ENCODE measurements at regions not wholly inside any gene's neighbourhood (a gene's known extent, or its start where the extent isn't known, plus 50 kb on each side); places are given as distances from the start of the nearest gene placed in this dataset.

- DNase-seq (ENCODE audit: low read depth in 2 of 2) = no peak
Measured at GRCh38 chr4:100130964-100131363, 59.3 kb downstream of the DDIT4L start.

GRCh38 chr4:100130491-100130890 is 59.8 kb downstream of the DDIT4L start:
- DNase-seq (ENCODE audit: low read depth in 2 of 2) = no peak

- DNase-seq (ENCODE audit: low read depth in 2 of 2) = no peak
Measured at GRCh38 chr4:100129774-100130173, 60.5 kb downstream of the DDIT4L start.

- no peak for DNase-seq (ENCODE audit: low read depth in 2 of 2)
Measured at GRCh38 chr4:100128338-100128737, 61.9 kb downstream of the DDIT4L start.

- no peak for DNase-seq (ENCODE audit: low read depth in 2 of 2)
Measured at GRCh38 chr4:100124715-100125114, 65.6 kb downstream of the DDIT4L start.

GRCh38 chr4:100118181-100118580 is 72.1 kb downstream of the DDIT4L start:
- DNase-seq (ENCODE audit: low read depth in 2 of 2) = no peak

GRCh38 chr4:100117750-100118149 is 72.5 kb downstream of the DDIT4L start:
- no peak for DNase-seq (ENCODE audit: low read depth in 2 of 2)

GRCh38 chr4:100114909-100115308 is 75.4 kb downstream of the DDIT4L start:
- no peak for DNase-seq (ENCODE audit: low read depth in 2 of 2)

GRCh38 chr4:100113732-100114131 is 76.5 kb downstream of the DDIT4L start:
- no peak for DNase-seq (ENCODE audit: low read depth in 2 of 2)

- DNase-seq (ENCODE audit: low read depth in 2 of 2) = no peak
Measured at GRCh38 chr4:100113096-100113495, 77.2 kb downstream of the DDIT4L start.

- no peak for DNase-seq (ENCODE audit: low read depth in 2 of 2)
Measured at GRCh38 chr4:100109921-100110320, 80.3 kb downstream of the DDIT4L start.

- no peak for DNase-seq (ENCODE audit: low read depth in 2 of 2)
Measured at GRCh38 chr4:100108869-100109268, 81.4 kb downstream of the DDIT4L start.

- DNase-seq (ENCODE audit: low read depth in 2 of 2) = no peak
Measured at GRCh38 chr4:100106982-100107381, 83.3 kb downstream of the DDIT4L start.

GRCh38 chr4:100103671-100104070 is 86.6 kb downstream of the DDIT4L start:
- no peak for DNase-seq (ENCODE audit: low read depth in 2 of 2)

GRCh38 chr4:100100985-100101384 is 89.3 kb downstream of the DDIT4L start:
- DNase-seq (ENCODE audit: low read depth in 2 of 2) = no peak

GRCh38 chr4:100099746-100100145 is 90.5 kb downstream of the DDIT4L start:
- DNase-seq (ENCODE audit: low read depth in 2 of 2) = no peak

- DNase-seq (ENCODE audit: low read depth in 2 of 2) = no peak
Measured at GRCh38 chr4:100098681-100099080, 91.6 kb downstream of the DDIT4L start.

GRCh38 chr4:100098011-100098545 is 92.2 kb downstream of the DDIT4L start:
- DNase-seq (ENCODE audit: low read depth in 2 of 2) = no peak

GRCh38 chr4:100095729-100096595 is 94.3 kb downstream of the DDIT4L start:
- DNase-seq (ENCODE audit: low read depth in 2 of 2) = peak; percentile 41 to 52

GRCh38 chr4:100093091-100093866 is 97.0 kb downstream of the DDIT4L start:
- DNase-seq (ENCODE audit: low read depth in 2 of 2) = peak; percentile 65 to 78

GRCh38 chr4:100087743-100088142 is 102.5 kb downstream of the DDIT4L start:
- no peak for DNase-seq (ENCODE audit: low read depth in 2 of 2)

- no peak for DNase-seq (ENCODE audit: low read depth in 2 of 2)
Measured at GRCh38 chr4:100086766-100087431, 103.4 kb downstream of the DDIT4L start.
